GM21737 (cell line): ENCODE measurements at regions not wholly inside any gene's neighbourhood (a gene's known extent, or its start where the extent isn't known, plus 50 kb on each side); places are given as distances from the start of the nearest gene placed in this dataset.

ENCODE experiments used
- ATAC-seq: cut with Tn5 transposase; IDR thresholded peaks from one replicate; pipeline ENCODE4 v1.9.1; 2021; ENCODE audit warnings: mild to moderate bottlenecking, moderate library complexity; ENCODE audit not compliant: unreplicated experiment

- ATAC-seq: no peak
Measured at GRCh38 chr1:10896673-10897072, 100.2 kb upstream of the CASZ1 start.

DNA sequence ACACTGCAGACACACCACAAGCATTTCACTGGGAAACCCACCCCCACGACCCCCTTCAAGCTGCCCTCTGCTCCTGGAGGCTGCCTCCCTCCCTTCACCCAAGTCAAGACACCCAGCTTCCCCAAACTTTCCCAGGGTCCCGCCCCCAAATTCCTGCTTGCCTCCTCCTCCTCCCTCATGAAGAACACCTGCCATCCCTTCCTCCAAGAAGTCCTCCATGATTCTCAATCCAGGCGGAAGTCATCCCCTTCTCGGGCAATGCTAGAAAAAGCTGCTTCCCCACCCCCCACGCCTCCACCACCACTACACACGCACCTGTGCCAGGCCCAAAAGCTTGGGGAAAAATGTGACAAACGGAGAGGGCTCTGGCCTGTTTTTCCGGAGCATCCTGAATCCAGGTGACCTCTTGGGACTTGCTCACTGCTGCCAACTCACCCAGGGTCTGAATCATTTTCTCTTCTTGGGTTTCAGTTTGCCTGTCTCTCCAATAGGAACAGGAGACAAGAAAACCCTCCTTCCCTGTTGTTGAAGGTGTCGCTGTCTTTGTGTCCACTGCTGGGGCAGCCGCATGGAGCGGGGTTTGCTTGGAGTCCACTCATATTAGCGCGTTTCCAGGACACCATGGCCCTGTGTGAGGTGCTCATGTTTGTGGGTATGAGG, 101.0 kb upstream of the CASZ1 start:
- ATAC-seq: no peak

GRCh38 chr1:10897981-10898728, 101.7 kb upstream of the CASZ1 start:
- ATAC-seq: no peak

GRCh38 chr1:10898921-10899320, 102.5 kb upstream of the CASZ1 start:
- no peak for ATAC-seq

DNA sequence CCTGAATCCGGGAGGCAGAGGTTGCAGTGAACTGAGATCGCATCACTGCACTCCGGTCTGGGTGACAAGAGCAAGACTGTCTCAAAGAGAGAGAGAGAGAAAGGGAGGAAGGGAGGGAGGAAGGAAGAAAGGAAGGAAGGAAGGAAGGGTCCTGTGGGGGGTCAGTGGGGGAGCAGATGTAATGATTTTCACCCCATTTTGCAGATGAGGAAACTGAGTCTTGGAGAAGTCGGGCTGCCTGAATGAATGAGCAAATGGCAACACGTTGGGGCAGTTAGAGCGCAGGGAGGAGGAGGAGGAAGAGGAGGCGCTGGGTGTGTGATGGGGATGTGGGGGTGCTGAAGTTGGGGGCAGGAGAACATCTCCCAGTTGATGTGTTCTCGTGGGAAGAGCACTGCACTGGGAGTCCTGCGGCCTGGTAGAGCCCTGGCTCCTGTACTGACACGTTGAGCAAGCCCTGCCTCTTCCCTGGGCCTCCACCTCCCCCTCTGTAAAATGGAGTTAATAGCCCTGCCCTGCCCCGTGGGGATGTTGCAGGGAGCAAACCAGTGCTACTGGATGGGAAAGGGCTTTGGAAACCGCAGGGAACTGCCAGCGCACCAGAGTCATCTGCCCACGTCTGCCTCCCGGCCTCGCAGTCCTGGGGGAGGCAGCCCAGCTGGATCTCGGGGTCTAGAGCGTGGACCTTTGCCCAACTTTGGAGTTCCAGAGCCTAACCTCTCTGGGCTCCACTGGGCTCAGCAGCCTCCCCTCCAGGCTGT, 103.2 kb upstream of the CASZ1 start:
- no peak for ATAC-seq

DNA sequence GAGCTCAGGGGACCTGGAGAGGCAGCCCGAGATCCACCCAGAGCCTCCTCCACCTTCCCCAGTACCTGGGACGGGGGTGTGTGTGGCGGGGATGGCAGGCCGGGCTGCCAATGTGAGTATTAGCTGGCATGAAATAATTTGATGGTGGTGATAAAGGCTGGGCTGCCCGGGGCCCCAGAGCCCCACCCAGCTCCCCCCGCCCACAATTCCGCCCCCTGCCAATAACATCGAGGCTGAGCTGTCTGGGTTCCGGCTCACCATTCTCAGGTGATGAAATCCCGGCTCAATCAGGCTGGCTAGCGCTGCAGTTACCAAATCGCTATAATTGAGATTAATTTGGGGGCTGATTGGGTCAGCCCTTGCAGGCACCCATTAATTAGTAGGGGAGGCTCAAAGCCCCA, 103.8 kb upstream of the CASZ1 start:
- no peak for ATAC-seq

- ATAC-seq: no peak
Measured at GRCh38 chr1:10900691-10901090, 104.2 kb upstream of the CASZ1 start.

DNA sequence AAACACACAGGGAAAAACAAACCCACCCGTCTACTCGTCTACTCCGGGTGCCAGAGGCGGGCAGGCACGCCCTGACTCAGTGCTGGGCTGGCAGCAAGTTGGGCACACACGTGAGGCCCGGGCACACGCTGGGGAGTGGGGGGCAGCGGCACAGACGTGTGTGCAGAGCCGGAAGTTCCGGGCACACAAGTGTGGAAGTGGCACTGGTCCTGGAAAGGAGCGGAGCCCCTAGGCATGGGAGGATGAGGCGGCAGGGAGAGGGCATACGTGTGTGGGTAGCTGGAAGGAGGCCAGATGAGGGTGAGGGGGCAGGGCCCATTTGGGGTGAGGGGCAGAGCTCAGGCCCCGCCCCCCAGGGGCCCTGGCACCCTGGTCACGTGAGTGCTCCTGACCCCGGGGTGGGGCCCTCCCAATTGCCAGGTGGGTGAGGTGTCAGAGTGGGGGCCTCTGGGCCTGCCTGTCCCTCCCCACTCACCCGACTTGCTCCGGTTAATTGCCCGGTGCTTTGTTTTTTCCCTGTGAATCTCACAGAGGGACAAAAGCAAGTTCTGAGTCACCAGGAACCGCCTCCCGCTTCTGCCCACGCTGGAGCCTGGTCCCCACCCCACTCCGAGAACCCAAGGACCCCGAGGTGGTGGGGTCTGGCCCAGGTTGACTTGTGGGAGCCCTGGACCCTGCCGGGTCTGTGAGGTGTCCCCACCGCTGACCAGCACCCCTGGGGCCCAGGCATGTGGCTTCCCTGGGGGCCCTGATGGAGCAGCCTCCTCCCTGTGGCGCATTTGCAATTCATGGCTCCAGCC, 104.8 kb upstream of the CASZ1 start:
- ATAC-seq: no peak

DNA sequence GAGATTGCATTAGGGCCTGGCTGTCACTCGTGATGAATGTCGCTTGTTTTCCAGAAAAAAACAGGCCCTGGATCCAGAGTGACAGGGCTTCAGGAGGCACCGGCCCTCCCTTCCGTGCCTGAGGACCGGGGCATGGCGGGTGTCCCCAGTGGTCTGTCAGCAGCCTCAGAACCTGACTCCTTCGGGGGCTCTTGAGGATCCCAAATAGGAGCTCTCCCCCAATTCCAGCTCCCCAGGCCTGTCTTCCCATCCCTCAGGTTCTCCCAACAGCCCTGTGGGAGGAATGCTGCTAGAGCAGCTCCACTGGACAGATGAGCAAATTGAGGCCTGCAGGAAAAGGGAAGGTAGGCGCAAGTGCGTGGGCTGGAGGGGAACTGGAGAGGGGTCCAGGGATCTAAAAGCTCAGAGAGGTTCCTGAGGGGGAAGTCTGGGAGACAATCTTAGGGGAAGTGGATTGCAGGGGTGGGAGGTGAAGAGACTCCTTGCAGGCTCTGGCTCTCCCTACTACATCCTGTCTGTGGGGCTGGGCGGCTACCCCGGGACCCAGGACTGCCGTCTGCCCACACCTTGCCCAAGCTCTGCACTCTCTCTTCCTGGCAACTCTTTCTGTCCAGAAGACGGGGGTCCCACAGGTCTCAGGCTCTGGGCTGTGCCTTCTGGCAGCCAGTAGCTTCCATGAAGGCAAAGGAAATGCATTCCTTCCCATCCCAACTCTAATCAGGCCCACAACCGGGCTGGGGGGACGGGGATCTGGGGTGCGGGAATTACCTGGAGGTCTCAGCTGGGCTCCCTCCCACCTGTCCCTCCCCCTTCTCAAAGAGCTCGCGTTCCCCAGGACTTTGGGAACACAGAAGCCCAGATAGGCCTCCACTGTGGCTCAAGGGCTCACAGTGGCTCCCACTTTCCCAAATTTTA, 105.7 kb upstream of the CASZ1 start:
- no peak for ATAC-seq

GRCh38 chr1:10903421-10903820, 107.0 kb upstream of the CASZ1 start:
- ATAC-seq: no peak

- no peak for ATAC-seq
Measured at GRCh38 chr1:10903821-10904220, 107.4 kb upstream of the CASZ1 start.

- no peak for ATAC-seq
Measured at GRCh38 chr1:10904396-10905358, 107.8 kb upstream of the TARDBP start.

DNA sequence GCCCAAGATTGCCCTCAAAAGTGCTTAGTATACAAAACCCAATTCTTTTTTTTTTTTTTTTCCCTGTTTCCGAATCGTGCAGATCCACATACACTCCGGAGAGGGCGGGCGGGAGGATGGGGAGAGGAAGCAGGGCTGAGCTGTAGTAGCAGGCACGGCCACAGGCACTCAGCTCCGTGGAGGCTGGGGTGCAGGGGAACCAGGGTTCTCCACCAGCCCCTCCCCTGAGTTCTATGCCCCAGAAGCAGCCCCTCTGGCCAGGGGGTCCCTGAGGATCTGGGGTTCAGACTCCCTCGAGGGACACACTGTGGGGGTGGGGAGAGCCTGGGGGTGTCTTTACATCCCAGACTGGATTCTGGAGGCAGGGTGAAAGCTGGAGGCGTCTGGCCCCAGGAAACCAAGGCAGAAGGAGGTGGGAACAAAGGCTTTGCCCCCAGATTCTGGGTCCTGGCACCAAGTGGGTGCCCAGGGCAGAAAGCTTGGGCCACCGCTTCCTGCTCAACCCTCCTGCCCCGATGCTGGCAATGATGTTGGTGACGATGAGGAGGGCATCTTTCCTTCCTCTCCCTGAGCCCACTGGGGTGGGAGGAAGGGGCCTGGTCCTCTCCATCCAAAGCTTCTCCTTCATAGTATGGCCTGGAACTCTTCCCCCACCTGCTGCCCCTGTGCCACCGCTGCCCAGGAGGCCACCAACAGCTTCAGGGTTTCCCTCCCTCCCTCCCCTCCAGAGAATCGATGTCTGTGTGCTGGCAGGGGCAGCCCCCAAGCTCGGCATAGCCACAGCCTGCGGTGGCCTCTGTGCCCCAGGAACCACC, 106.4 kb upstream of the TARDBP start:
- no peak for ATAC-seq

GRCh38 chr1:10906866-10907519, 105.5 kb upstream of the TARDBP start:
- ATAC-seq: no peak

DNA sequence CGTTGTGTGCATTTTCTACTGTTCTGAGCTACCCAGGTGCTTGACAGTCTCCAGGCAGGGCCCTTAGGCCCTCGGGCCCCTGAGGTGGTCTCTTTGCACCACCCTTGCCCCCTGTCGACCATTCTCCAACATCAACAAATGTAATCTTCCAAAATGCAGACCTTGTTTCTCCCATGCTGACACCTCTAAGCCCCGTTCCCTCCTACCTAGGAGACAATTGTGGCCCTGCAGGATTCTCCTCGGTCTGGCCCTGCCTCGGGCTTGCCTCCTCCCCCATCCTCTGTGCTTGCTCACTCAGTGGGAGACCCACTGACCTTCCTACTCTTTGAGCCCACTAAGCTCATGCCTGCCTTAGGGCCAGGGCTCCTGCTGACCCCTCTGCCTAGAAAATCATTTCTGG, 104.2 kb upstream of the TARDBP start:
- no peak for ATAC-seq

DNA sequence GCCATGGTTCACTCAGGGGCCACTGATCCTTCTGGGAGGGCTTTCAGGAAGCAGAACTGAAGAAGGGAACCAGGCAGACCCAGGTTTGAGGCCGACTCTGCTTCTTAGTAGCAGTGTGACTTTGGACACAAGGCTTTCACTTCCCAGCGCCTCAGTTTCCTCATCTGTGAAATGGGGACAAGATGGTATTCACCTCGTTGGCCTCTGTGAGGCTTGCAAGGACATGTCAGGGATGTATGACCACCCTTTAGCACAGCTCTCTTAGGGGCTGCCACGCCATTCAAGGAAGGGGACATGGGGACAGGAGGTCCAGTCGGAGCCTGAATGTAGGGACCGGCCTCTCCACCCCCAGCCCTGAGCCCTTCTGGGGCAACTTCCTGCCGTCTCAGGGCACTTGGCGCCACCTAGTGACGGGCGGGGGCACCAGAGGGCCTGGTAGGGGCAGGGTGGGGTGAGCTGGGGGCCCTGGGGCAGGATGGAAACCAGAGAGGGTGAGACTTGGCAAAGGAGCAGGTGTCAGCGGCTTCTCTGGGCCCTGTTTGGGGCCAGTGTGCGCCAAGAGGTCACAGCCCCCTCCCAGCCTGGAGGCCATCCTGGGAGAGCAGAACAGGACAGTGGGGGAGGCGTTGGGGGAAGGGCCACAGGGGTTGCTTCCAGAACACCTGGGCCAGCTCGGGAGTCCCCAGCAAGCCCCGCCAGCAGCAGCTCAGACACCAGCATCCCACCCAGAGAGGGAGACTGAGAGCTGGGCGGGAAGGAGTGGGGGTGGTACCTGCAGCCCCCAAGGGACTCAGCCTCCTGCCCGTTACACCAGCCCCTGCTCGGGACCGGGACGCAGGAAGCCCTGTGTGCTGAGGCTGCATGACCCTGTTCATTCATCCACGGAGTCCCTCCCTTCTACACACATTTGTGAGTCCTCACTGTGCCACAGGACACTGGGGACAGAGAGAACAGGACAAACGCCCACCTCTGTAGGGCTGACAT, 102.5 kb upstream of the TARDBP start:
- ATAC-seq: no peak
